Spleen (tissue), 7 donors: ENCODE measurements at regions not wholly inside any gene's neighbourhood (a gene's known extent, or its start where the extent isn't known, plus 50 kb on each side); places are given as distances from the start of the nearest gene placed in this dataset.

Source experiments
- POLR2A ChIP-seq, 3 donors: fragments of 450-650 bp; IDR thresholded peaks; one replicate each; pipeline ENCODE4 v1.5.1; 2017; ENCODE audit warnings: antibody characterized with exemption in 3 of 3, mild to moderate bottlenecking in 1 of 3
- POLR2AphosphoS5 ChIP-seq, 3 donors: sonication (generic); formaldehyde crosslinking; IDR thresholded peaks; one replicate each; pipeline ENCODE4 v1.5.1; 2017; ENCODE audit warnings: antibody characterized with exemption in 3 of 3
- TF ChIP-seq, protein P1 (sequence below), 11 experiments: fragments of 200-600 bp in 7 of 11; fragments of 450-650 bp in 4 of 11; sonication (generic) in 4 of 11; IDR thresholded peaks in 8 of 11; conservative IDR thresholded peaks in 3 of 11; 1 replicate in 7 of 11; 2 replicates in 4 of 11; pipeline versions ENCODE4 v1.4.0 to v1.8.0; 2016 to 2021; ENCODE audit warnings: antibody characterized with exemption in 11 of 11, inconsistent platforms in 4 of 11, mild to moderate bottlenecking in 1 of 11
- donor health status: DM: no; HTN: no; CAD: no; lungs with moderate emphysema.
- donor health status: DM: no; HTN: no; CAD: no.
- donor health status: DM: no; HTN: no; CAD: no.

DNA sequence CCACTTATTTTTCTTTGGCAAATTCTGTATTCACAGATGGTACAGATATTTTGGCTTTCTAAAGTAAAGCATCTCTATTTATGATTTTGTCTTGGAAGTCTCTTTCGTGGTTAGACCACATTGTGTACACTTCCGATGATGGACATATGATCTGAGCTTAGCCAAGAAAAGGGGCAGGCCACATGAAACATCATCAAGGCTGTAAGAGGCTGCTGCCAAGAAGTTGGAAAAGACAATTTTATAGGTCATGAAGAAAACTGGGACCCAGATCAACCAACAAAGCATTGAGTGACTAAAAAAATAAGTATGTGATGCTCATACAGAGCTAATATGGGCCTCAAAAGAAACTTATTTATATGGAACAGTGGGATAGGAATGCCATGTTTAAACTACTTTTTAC, 266.4 kb downstream of the HAO1 start:
- TF ChIP-seq, protein P1, sequence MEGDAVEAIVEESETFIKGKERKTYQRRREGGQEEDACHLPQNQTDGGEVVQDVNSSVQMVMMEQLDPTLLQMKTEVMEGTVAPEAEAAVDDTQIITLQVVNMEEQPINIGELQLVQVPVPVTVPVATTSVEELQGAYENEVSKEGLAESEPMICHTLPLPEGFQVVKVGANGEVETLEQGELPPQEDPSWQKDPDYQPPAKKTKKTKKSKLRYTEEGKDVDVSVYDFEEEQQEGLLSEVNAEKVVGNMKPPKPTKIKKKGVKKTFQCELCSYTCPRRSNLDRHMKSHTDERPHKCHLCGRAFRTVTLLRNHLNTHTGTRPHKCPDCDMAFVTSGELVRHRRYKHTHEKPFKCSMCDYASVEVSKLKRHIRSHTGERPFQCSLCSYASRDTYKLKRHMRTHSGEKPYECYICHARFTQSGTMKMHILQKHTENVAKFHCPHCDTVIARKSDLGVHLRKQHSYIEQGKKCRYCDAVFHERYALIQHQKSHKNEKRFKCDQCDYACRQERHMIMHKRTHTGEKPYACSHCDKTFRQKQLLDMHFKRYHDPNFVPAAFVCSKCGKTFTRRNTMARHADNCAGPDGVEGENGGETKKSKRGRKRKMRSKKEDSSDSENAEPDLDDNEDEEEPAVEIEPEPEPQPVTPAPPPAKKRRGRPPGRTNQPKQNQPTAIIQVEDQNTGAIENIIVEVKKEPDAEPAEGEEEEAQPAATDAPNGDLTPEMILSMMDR (IDR thresholded peaks at IDR 0.05 in 8 of 11, conservative IDR thresholded peaks at IDR 0.05 in 3 of 11): no peak
- TF ChIP-seq POLR2AphosphoS5 (IDR thresholded peaks at IDR 0.05) (no peak), POLR2A (IDR thresholded peaks at IDR 0.05) (no peak)
